ENCODE measurements at regions not wholly inside any gene's neighbourhood (a gene's known extent, or its start where the extent isn't known, plus 50 kb on each side); places are given as distances from the start of the nearest gene placed in this dataset.

GRCh38 chr13:85194482-85194881, 604.7 kb downstream of the SLITRK6 start:
- no peak for TF ChIP-seq CTCF (IDR thresholded peaks at IDR 0.05)
- TF ChIP-seq EP300 (IDR thresholded peaks at IDR 0.05), result no peak

Measured in tibial nerve (tissue), 4 donors.